Fibroblast of skin of right quadriceps (primary cell): ENCODE measurements at regions not wholly inside any gene's neighbourhood (a gene's known extent, or its start where the extent isn't known, plus 50 kb on each side); places are given as distances from the start of the nearest gene placed in this dataset.

Experiments used
- DNase-seq: peaks from one replicate; pipeline ENCODE4 v3.0.0-alpha.2; 2013

- DNase-seq = no peak
Observed at GRCh38 chr22:49157529-49158339, 669.9 kb downstream of the BRD1 start.

GRCh38 chr22:49156662-49157285 is 670.9 kb downstream of the BRD1 start:
- DNase-seq = no peak

GRCh38 chr22:49155770-49156580 is 671.7 kb downstream of the BRD1 start:
- DNase-seq = no peak

GRCh38 chr22:49155039-49155769 is 672.5 kb downstream of the BRD1 start:
- no peak for DNase-seq

GRCh38 chr22:49154433-49154832 is 673.2 kb downstream of the BRD1 start:
- no peak for DNase-seq

- DNase-seq = no peak
Observed at GRCh38 chr22:49153921-49154320, 673.8 kb downstream of the BRD1 start.

- no peak for DNase-seq
Observed at GRCh38 chr22:49152939-49153770, 674.5 kb downstream of the BRD1 start.

- DNase-seq = no peak
Observed at GRCh38 chr22:49152127-49152938, 675.3 kb downstream of the BRD1 start.

GRCh38 chr22:49151256-49152126 is 676.2 kb downstream of the BRD1 start:
- DNase-seq = no peak

- no peak for DNase-seq
Observed at GRCh38 chr22:49150801-49151221, 676.9 kb downstream of the BRD1 start.

- DNase-seq = no peak
Observed at GRCh38 chr22:49149721-49150608, 677.7 kb downstream of the BRD1 start.

- DNase-seq = no peak
Observed at GRCh38 chr22:49148895-49149418, 678.7 kb downstream of the BRD1 start.

GRCh38 chr22:49147617-49148175 is 680.0 kb downstream of the BRD1 start:
- no peak for DNase-seq

GRCh38 chr22:49147171-49147570 is 680.5 kb downstream of the BRD1 start:
- no peak for DNase-seq

- DNase-seq = no peak
Observed at GRCh38 chr22:49146511-49146910, 681.2 kb downstream of the BRD1 start.

- DNase-seq = no peak
Observed at GRCh38 chr22:49143812-49144211, 683.9 kb downstream of the BRD1 start.

GRCh38 chr22:49142891-49143290 is 684.8 kb downstream of the BRD1 start:
- DNase-seq = no peak

GRCh38 chr22:49142296-49142695 is 685.4 kb downstream of the BRD1 start:
- DNase-seq = no peak
